Stomach smooth muscle (tissue), 2 donors: ENCODE measurements at regions not wholly inside any gene's neighbourhood (a gene's known extent, or its start where the extent isn't known, plus 50 kb on each side); places are given as distances from the start of the nearest gene placed in this dataset.

ENCODE experiments used
- H3K27ac ChIP-seq: one replicate; pipeline ENCODE4 v1.7.0; 2013; ENCODE audit warnings: mild to moderate bottlenecking, low read length, inconsistent platforms
- H3K27me3 ChIP-seq, 2 donors: one replicate each; pipeline ENCODE4 v1.7.0; 2013; ENCODE audit warnings: low read length in 2 of 2; ENCODE audit not compliant: insufficient read depth in 2 of 2, control insufficient read depth in 1 of 2
- H3K36me3 ChIP-seq, 2 donors: one replicate each; pipeline ENCODE4 v1.7.0; 2013; ENCODE audit warnings: low read length in 2 of 2; ENCODE audit not compliant: control insufficient read depth in 2 of 2, insufficient read depth in 2 of 2
- H3K4me1 ChIP-seq: one replicate; pipeline ENCODE4 v1.7.0; 2013; ENCODE audit warnings: low read length; ENCODE audit not compliant: control insufficient read depth, insufficient read depth
- H3K4me3 ChIP-seq, 2 donors: one replicate each; pipeline ENCODE4 v1.7.0; 2013; ENCODE audit warnings: low read length in 2 of 2
- H3K9ac ChIP-seq, 2 donors: one replicate each; pipeline ENCODE4 v1.7.0; 2013; ENCODE audit warnings: low read length in 2 of 2, mild to moderate bottlenecking in 1 of 2
- H3K9me3 ChIP-seq, 2 donors: one replicate each; pipeline ENCODE4 v1.7.0; 2013; ENCODE audit warnings: low read length in 2 of 2; ENCODE audit not compliant: control insufficient read depth in 2 of 2
- donor health status: healthy.
- donor health status: Pancreatic carcinoma.

- H3K9me3 ChIP-seq = no peaks in the 10 kb centered on the region
These were observed 145.3 kb upstream of the FOXN2 start for GRCh38 chr2:48169141-48169592.

GRCh38 chr2:48170281-48170680 lies 144.2 kb upstream of the FOXN2 start:
- Histone ChIP-seq H3K9ac (no peak overlapping the region), H3K4me1 (no peaks in the 10 kb centered on the region)

More at GRCh38 chr2:48169141-48169592, 145.3 kb upstream of the FOXN2 start:
- Histone ChIP-seq H3K4me1 (no peaks in the 10 kb centered on the region), H3K4me3 (no peak overlapping the region), H3K27me3 (no peaks in the 10 kb centered on the region), H3K36me3 (no peaks in the 10 kb centered on the region), H3K9ac (no peak overlapping the region), H3K27ac (no peak overlapping the region)

GRCh38 chr2:48173141-48173540 lies 141.3 kb upstream of the FOXN2 start:
- Histone ChIP-seq H3K27ac (no peak overlapping the region), H3K36me3 (no peaks in the 10 kb centered on the region), H3K9me3 (no peaks in the 10 kb centered on the region), H3K9ac (no peak overlapping the region), H3K4me1 (no peaks in the 10 kb centered on the region), H3K27me3 (no peaks in the 10 kb centered on the region), H3K4me3 (no peak overlapping the region)

More at GRCh38 chr2:48170281-48170680, 144.2 kb upstream of the FOXN2 start:
- H3K9me3 ChIP-seq = no peaks in the 10 kb centered on the region
- H3K27me3 ChIP-seq = no peaks in the 10 kb centered on the region
- H3K36me3 ChIP-seq = no peaks in the 10 kb centered on the region
- no peak overlapping the region for H3K4me3 ChIP-seq
- no peak overlapping the region for H3K27ac ChIP-seq

GRCh38 chr2:48174503-48174902 lies 140.0 kb upstream of the FOXN2 start:
- H3K9me3 ChIP-seq = no peaks in the 10 kb centered on the region
- no peaks in the 10 kb centered on the region for H3K27me3 ChIP-seq
- H3K27ac ChIP-seq = no peak overlapping the region
- H3K4me1 ChIP-seq = no peaks in the 10 kb centered on the region
- no peak overlapping the region for H3K4me3 ChIP-seq
- no peak overlapping the region for H3K9ac ChIP-seq
- no peaks in the 10 kb centered on the region for H3K36me3 ChIP-seq

- Histone ChIP-seq H3K27me3 (no peaks in the 10 kb centered on the region), H3K4me1 (no peaks in the 10 kb centered on the region), H3K27ac (no peak overlapping the region), H3K4me3 (no peak overlapping the region), H3K36me3 (no peaks in the 10 kb centered on the region), H3K9ac (no peak overlapping the region), H3K9me3 (no peaks in the 10 kb centered on the region)
These were observed 139.2 kb upstream of the FOXN2 start for GRCh38 chr2:48175254-48175653.

GRCh38 chr2:48175656-48176055 lies 138.8 kb upstream of the FOXN2 start:
- H3K4me3 ChIP-seq = no peak overlapping the region
- H3K9ac ChIP-seq = no peak overlapping the region
- H3K9me3 ChIP-seq = no peaks in the 10 kb centered on the region
- H3K27ac ChIP-seq = no peak overlapping the region
- no peaks in the 10 kb centered on the region for H3K36me3 ChIP-seq
- H3K4me1 ChIP-seq = no peaks in the 10 kb centered on the region
- no peaks in the 10 kb centered on the region for H3K27me3 ChIP-seq

- H3K27me3 ChIP-seq = no peaks in the 10 kb centered on the region
- no peaks in the 10 kb centered on the region for H3K9me3 ChIP-seq
- H3K9ac ChIP-seq = no peak overlapping the region
- H3K27ac ChIP-seq = no peak overlapping the region
- no peak overlapping the region for H3K4me3 ChIP-seq
- H3K4me1 ChIP-seq = no peaks in the 10 kb centered on the region
- H3K36me3 ChIP-seq = no peaks in the 10 kb centered on the region
These were observed 137.6 kb upstream of the FOXN2 start for GRCh38 chr2:48176876-48177275.

- Histone ChIP-seq H3K27me3 (no peaks in the 10 kb centered on the region), H3K4me1 (no peaks in the 10 kb centered on the region), H3K4me3 (no peak overlapping the region), H3K27ac (no peak overlapping the region), H3K36me3 (no peaks in the 10 kb centered on the region), H3K9ac (no peak overlapping the region), H3K9me3 (no peaks in the 10 kb centered on the region)
These were observed 135.9 kb upstream of the FOXN2 start for GRCh38 chr2:48178611-48179010.

- H3K9me3 ChIP-seq = no peaks in the 10 kb centered on the region
- H3K9ac ChIP-seq = no peak overlapping the region
- no peaks in the 10 kb centered on the region for H3K27me3 ChIP-seq
- H3K36me3 ChIP-seq = no peaks in the 10 kb centered on the region
- H3K4me1 ChIP-seq = no peaks in the 10 kb centered on the region
- no peak overlapping the region for H3K27ac ChIP-seq
- H3K4me3 ChIP-seq = no peak overlapping the region
These were observed 133.9 kb upstream of the FOXN2 start for GRCh38 chr2:48180557-48180956.

GRCh38 chr2:48183276-48183675 lies 131.2 kb upstream of the FOXN2 start:
- no peak overlapping the region for H3K9ac ChIP-seq
- no peak overlapping the region for H3K27ac ChIP-seq
- H3K9me3 ChIP-seq = no peaks in the 10 kb centered on the region
- no peak overlapping the region for H3K4me3 ChIP-seq
- H3K36me3 ChIP-seq = no peaks in the 10 kb centered on the region
- H3K4me1 ChIP-seq = no peaks in the 10 kb centered on the region
- no peaks in the 10 kb centered on the region for H3K27me3 ChIP-seq

- H3K9ac ChIP-seq = no peak overlapping the region
- no peaks in the 10 kb centered on the region for H3K4me1 ChIP-seq
- H3K27me3 ChIP-seq = no peaks in the 10 kb centered on the region
- H3K4me3 ChIP-seq = no peak overlapping the region
- no peaks in the 10 kb centered on the region for H3K9me3 ChIP-seq
- H3K36me3 ChIP-seq = no peaks in the 10 kb centered on the region
- no peak overlapping the region for H3K27ac ChIP-seq
These were observed 130.5 kb upstream of the FOXN2 start for GRCh38 chr2:48183991-48184390.
